H4 (cell line): ENCODE measurements at regions not wholly inside any gene's neighbourhood (a gene's known extent, or its start where the extent isn't known, plus 50 kb on each side); places are given as distances from the start of the nearest gene placed in this dataset.

Source experiments
- DNase-seq: peaks from one replicate; pipeline ENCODE4 v3.0.0-alpha.2; 2015; ENCODE audit warnings: low spot score

GRCh38 chr5:133854554-133854953, 113.9 kb downstream of the C5orf15 start:
- DNase-seq: no peak

- DNase-seq: no peak
Observed at GRCh38 chr5:133853646-133854365, 114.6 kb downstream of the C5orf15 start.

- no peak for DNase-seq
Observed at GRCh38 chr5:133851521-133851920, 116.9 kb downstream of the C5orf15 start.

GRCh38 chr5:133850811-133851210, 117.6 kb downstream of the C5orf15 start:
- no peak for DNase-seq

GRCh38 chr5:133849116-133849515, 119.3 kb downstream of the C5orf15 start:
- no peak for DNase-seq

GRCh38 chr5:133848341-133848811, 120.0 kb downstream of the C5orf15 start:
- peak; percentile 91 for DNase-seq

GRCh38 chr5:133847886-133848285, 120.5 kb downstream of the C5orf15 start:
- no peak for DNase-seq

GRCh38 chr5:133847301-133847700, 121.1 kb downstream of the C5orf15 start:
- no peak for DNase-seq

- no peak for DNase-seq
Observed at GRCh38 chr5:133846478-133847226, 121.8 kb downstream of the C5orf15 start.

GRCh38 chr5:133845271-133845670, 123.2 kb downstream of the C5orf15 start:
- DNase-seq: no peak

GRCh38 chr5:133844836-133845235, 123.6 kb downstream of the C5orf15 start:
- DNase-seq: no peak

GRCh38 chr5:133843911-133844310, 124.5 kb downstream of the C5orf15 start:
- DNase-seq: no peak

GRCh38 chr5:133842846-133843611, 125.4 kb downstream of the C5orf15 start:
- DNase-seq: no peak

GRCh38 chr5:133841831-133842750, 126.3 kb downstream of the C5orf15 start:
- DNase-seq: no peak

- DNase-seq: no peak
Observed at GRCh38 chr5:133840168-133840567, 128.3 kb downstream of the C5orf15 start.

- no peak for DNase-seq
Observed at GRCh38 chr5:133839721-133840120, 128.7 kb downstream of the C5orf15 start.

- no peak for DNase-seq
Observed at GRCh38 chr5:133839090-133839489, 129.3 kb downstream of the C5orf15 start.

- DNase-seq: no peak
Observed at GRCh38 chr5:133838286-133838685, 130.1 kb downstream of the C5orf15 start.

- no peak for DNase-seq
Observed at GRCh38 chr5:133831491-133832224, 136.8 kb downstream of the C5orf15 start.

- no peak for DNase-seq
Observed at GRCh38 chr5:133830911-133831310, 137.5 kb downstream of the C5orf15 start.

- DNase-seq: no peak
Observed at GRCh38 chr5:133830281-133830680, 138.1 kb downstream of the C5orf15 start.
